ENCODE measurements at regions not wholly inside any gene's neighbourhood (a gene's known extent, or its start where the extent isn't known, plus 50 kb on each side); places are given as distances from the start of the nearest gene placed in this dataset.
A peak's percentile ranks its signal among the peaks of the same experiment; 100 is the strongest.
"Not testable (repeated sequence)": the region's sequence is repeated elsewhere in the genome, so short reads cannot be mapped to it uniquely, and the experiment has no call there.

DNA sequence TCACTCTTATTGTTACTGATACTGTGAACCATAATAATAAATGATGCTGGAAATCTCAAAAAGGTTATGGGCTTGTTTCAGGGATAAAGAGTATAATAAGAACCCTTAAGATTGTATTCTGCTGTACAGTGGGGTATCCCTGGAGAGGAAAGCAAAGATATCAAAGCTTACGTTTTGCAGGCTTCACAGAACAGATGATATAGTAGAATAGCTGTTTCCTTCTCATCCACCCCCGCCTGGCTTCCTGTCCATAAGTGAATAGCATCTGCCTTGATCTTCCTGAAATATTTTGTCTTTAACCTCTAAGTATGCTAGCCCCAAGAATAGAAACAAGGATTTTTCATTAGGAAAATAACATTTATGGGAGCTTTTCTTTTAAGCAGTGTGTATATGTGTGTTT lies 345.3 kb downstream of the SRGAP2C start:
- not testable (repeated sequence) for DNase-seq; H3K4me3 Mint-ChIP-seq; ATAC-seq (replicated peaks); H3K36me3 Mint-ChIP-seq; H3K27ac Mint-ChIP-seq; H3K9me3 Mint-ChIP-seq; H3K27me3 Mint-ChIP-seq
- peaks cover 2 to 11% of the 10 kb centered on the region in 2 donors for H3K4me1 Mint-ChIP-seq

DNA sequence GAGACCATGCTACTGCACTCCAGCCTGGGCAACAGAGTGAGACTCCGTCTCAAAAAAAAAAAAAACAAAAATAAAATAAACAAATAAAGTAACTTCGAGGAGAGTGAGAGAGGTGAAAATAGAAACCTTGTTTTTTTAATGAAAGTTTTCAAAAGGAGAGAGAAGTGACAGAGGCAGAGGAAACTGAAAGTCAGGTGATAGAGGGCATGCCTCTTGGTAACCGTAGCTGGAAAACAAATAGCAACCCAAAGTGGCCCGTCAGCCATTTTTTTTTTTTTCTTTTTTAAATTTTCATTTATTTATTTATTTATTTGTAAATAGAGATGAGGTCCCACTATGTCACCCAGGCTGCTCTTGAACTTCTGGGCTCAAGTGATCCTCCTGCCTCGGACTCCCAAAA lies 347.0 kb downstream of the SRGAP2C start:
- DNase-seq; H3K4me3 Mint-ChIP-seq; H3K36me3 Mint-ChIP-seq; ATAC-seq (replicated peaks); H3K27me3 Mint-ChIP-seq; H3K27ac Mint-ChIP-seq; H3K9me3 Mint-ChIP-seq: not testable (repeated sequence)
- H3K4me1 Mint-ChIP-seq, result peaks cover 2 to 11% of the 10 kb centered on the region in 2 donors

DNA sequence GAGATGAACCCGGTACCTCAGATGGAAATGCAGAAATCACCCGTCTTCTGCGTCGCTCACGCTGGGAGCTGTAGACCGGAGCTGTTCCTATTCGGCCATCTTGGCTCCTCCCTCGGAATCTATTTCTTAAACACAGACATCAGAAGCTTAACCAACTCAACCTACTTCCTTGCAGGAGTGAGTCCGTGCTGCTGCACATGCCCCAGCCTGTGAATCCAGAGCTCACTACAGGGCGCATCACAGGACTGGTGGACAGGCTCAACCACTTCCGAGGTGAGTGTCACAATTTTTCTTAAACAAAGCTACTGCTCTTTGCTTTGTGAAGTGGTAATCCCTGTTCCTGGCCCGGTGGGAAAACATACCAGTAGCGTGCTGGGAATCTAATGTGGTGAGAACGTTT lies 353.4 kb downstream of the SRGAP2C start:
- DNase-seq; H3K4me1 Mint-ChIP-seq; H3K4me3 Mint-ChIP-seq; H3K27ac Mint-ChIP-seq; H3K9me3 Mint-ChIP-seq; ATAC-seq (replicated peaks); H3K36me3 Mint-ChIP-seq; H3K27me3 Mint-ChIP-seq: not testable (repeated sequence)

DNA sequence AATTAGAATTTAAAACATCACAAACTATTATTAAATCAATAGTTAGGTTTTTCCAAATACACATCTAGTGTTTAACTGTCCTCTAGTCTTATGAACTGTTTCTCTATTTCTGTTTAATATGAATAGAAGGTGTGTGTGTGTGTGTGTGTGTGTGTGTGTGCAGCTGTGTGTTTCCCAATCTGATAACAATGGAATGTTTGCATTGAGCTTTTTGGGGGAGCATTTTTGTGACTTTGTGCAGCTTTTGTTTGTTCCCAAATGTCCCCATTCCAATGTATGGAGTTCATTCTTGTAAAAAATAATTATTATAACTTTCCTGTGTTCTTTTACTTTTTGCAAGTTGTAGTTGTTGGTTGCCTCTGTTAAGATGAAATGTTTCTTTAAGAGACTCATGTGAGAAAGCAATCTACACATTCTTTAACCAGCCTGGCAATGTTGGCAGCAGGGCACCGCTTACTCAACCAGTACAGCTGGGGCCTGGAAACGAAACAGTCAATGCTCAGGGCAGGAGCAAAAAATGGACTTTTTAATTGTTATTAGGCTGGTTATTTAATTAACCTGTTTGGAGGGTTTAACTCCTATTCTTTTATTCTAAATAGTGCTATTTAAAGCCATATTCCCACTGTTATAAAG lies 354.3 kb downstream of the SRGAP2C start:
- no peaks in the 10 kb centered on the region for H3K27me3 Mint-ChIP-seq
- no peak for DNase-seq
- H3K4me3 Mint-ChIP-seq, result no peak overlapping the region
- no peak for ATAC-seq (replicated peaks)
- no peaks in the 10 kb centered on the region for H3K36me3 Mint-ChIP-seq
- no peaks in the 10 kb centered on the region for H3K4me1 Mint-ChIP-seq
- H3K27ac Mint-ChIP-seq, result no peak overlapping the region
- no peaks in the 10 kb centered on the region for H3K9me3 Mint-ChIP-seq

DNA sequence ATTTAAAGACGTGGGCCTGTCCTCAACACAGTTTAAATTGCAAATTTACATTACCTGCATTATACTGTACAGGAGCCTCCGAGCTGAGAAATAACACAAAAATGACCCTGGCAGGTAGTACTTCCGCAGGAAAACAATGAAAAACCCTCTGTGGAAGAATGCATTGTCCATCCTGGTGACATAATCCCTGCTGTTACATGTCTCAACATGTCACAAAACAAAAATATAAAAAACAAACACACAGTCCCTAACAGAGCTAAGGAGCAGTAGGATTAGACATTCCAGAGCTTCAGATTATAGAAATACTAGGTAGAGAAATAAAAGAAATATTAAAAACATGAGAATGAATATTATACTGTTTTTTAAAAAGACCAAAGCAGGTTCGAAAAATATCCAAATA lies 359.2 kb downstream of the SRGAP2C start:
- H3K36me3 Mint-ChIP-seq, H3K4me3 Mint-ChIP-seq: not testable (repeated sequence)

DNA sequence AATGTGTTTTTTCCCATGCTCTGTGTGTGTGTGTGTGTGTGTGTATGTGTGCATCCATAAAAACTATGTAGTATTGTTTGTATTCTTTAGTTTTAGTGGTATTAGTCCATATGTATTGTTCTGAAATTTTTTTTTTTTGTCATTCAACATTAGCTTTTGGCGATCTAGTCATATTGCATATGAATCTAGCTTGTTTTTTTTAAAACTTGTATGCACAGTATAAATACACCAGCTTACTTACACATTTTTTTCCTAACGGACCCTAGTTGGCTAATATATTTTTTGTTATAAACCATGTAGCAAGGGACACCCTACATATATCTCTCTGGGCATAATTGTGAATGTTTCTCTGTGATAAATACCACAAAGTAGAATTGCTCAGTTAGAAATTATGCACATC lies 359.7 kb downstream of the SRGAP2C start:
- H3K36me3 Mint-ChIP-seq, result peaks cover 0 to 3% of the 10 kb centered on the region in 2 donors
- DNase-seq, result no peak
- no peak overlapping the region for H3K4me3 Mint-ChIP-seq
- H3K4me1 Mint-ChIP-seq, result peaks cover 1 to 5% of the 10 kb centered on the region in 2 donors
- H3K27me3 Mint-ChIP-seq, result no peaks in the 10 kb centered on the region
- no peak for ATAC-seq (replicated peaks)
- H3K9me3 Mint-ChIP-seq, result peaks cover 2 to 4% of the 10 kb centered on the region in 2 donors
- H3K27ac Mint-ChIP-seq, result no peak overlapping the region

More for the DNA sequence above, 359.2 kb downstream of the SRGAP2C start:
- not testable (repeated sequence) for H3K27me3 Mint-ChIP-seq; ATAC-seq (replicated peaks); H3K4me1 Mint-ChIP-seq; H3K9me3 Mint-ChIP-seq; DNase-seq; H3K27ac Mint-ChIP-seq

DNA sequence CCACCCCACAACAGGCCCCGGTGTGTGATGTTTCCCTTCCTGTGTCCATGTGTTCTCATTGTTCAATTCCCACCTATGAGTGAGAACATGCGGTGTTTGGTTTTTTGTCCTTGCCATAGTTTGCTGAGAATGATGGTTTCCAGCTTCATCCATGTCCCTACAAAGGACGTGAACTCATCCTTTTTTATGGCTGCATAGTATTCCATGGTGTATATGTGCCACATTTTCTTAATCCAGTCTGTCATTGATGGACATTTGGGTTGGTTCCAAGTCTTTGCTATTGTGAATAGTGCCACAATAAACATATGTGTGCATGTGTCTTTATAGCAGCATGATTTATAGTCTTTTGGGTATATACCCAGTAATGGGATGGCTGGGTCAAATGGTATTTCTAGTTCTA lies 361.1 kb downstream of the SRGAP2C start:
- H3K36me3 Mint-ChIP-seq; H3K4me3 Mint-ChIP-seq; DNase-seq; ATAC-seq (replicated peaks); H3K27me3 Mint-ChIP-seq; H3K27ac Mint-ChIP-seq; H3K9me3 Mint-ChIP-seq; H3K4me1 Mint-ChIP-seq: not testable (repeated sequence)

DNA sequence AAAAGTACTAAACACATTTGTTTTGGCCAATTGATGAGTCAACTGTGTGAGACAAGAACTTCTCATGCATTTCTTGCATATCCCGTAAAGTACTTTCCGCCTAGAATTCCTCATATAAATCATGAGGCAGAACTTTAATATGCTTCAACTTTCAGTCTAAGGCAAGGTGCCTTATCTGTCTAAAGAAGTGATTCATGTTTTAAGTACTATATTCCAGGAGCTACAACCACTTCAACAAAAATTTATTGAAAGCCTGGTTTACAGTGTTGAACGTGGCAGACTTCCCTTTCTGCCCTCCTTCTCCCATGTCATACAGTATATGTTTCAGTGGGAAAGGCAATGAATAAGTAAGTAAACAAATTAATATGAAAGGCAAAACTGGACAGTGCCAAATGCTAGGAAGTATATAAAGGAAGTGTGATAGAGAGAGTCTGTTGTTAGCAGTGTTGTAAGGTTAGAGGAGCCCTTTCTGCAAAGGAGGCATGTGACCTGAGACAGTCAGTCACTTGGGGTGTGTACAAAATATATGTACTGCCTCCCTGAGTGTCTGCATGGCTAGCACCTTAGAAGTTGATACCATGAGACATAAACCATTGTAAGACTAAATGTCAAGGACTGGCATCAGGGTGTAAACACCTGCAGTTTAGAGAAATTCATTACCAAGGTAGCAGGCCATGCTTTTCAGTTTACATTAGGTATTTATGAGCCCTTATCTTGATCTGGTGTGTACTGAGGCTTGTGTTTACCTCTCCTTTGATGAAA lies 362.2 kb downstream of the SRGAP2C start:
- ATAC-seq (replicated peaks) (no peak), DNase-seq (no peak)
- H3K9me3 Mint-ChIP-seq, result peaks cover 2 to 4% of the 10 kb centered on the region in 2 donors
- H3K27me3 Mint-ChIP-seq, result no peaks in the 10 kb centered on the region
- no peak overlapping the region for H3K27ac Mint-ChIP-seq
- no peak overlapping the region for H3K4me3 Mint-ChIP-seq
- peaks cover 3 to 10% of the 10 kb centered on the region in 2 donors for H3K4me1 Mint-ChIP-seq
- H3K36me3 Mint-ChIP-seq, result peaks cover 0 to 3% of the 10 kb centered on the region in 2 donors

DNA sequence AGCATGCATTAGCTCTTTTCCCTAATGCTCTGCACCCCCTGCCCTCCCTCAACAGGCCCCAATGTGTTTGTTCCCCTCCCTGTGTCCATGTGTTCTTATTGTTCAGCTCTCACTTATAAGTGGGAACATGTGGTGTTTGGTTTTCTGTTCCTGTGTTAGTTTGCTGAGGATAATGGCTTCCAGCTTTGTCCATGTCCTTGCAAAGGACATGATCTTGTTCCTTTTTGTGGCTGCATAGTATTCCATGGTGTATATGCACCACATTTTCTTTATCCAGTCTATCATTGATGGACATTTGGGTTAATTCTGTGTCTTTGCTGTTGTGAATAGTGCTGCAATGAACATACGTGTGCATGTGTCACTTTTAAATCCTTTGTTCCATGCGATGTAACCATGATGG lies 363.0 kb downstream of the SRGAP2C start:
- H3K27me3 Mint-ChIP-seq; H3K4me3 Mint-ChIP-seq; H3K27ac Mint-ChIP-seq; DNase-seq; H3K36me3 Mint-ChIP-seq; H3K9me3 Mint-ChIP-seq; ATAC-seq (replicated peaks): not testable (repeated sequence)
- peaks cover 7 to 17% of the 10 kb centered on the region in 2 donors for H3K4me1 Mint-ChIP-seq

DNA sequence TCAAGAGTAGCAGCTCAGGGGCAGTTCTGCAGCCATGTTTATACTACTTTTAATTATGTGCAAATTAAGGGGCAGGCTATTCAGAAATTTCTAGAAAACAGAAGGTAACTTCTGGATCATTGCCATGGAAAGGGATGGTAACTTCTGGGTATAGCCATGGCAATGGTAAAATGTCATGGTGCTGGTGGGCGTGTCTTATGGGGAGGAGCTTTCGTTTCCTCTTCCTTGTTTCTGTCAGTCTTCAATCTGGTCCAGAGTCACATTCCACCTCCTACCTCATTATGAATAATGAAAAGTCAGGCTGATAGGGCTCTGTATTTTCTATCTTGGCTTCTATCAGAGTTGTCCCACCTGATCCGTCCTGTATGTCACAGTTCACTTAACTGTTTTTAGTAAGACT lies 366.0 kb downstream of the SRGAP2C start:
- H3K27ac Mint-ChIP-seq, result not testable (repeated sequence)

DNA sequence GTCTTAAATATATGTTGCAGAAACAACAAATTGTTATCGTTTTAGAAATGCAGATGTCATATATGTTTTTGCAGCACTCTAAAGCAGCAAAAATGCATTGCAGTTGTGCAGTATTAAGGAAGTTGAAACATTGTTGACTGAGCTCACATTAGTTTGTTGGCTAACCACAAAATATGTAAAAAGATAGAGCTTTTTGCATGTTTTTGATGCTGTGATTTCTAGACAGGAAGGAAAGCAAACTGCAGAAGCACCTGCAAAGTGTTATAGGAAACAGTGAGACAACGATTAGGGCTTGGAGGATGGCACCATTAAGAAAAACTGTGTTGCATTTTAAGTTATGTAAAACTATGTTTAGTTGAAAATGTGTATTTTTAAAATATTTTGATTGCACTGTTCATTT lies 366.7 kb downstream of the SRGAP2C start:
- peak; percentile 58 to 61 for ATAC-seq (replicated peaks)
- H3K4me3 Mint-ChIP-seq, H3K27me3 Mint-ChIP-seq, DNase-seq, H3K36me3 Mint-ChIP-seq, H3K27ac Mint-ChIP-seq, H3K9me3 Mint-ChIP-seq: not testable (repeated sequence)
- peaks cover 6 to 14% of the 10 kb centered on the region in 2 donors for H3K4me1 Mint-ChIP-seq

More for the DNA sequence above, 366.0 kb downstream of the SRGAP2C start:
- not testable (repeated sequence) for H3K9me3 Mint-ChIP-seq; H3K36me3 Mint-ChIP-seq; ATAC-seq (replicated peaks); DNase-seq; H3K27me3 Mint-ChIP-seq; H3K4me3 Mint-ChIP-seq
- peaks cover 6 to 14% of the 10 kb centered on the region in 2 donors for H3K4me1 Mint-ChIP-seq

DNA sequence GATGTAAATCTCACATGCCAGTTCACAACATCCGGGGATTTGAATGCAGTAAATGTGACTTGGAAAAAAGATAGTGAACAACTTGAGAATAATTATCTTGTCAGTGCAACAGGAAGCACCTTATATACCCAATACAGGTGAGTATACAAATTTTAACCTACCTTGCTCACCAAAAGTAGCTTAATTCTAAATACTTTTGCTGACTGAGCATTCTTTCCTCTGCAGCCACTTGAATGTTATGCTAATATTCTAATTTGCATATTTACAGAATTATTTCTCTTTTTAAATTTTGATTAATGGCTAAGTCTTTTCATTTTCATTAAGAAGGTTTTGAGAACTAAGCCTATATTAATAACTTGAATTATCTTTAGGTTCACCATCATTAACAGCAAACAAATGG lies 371.8 kb downstream of the SRGAP2C start:
- not testable (repeated sequence) for ATAC-seq (replicated peaks)

DNA sequence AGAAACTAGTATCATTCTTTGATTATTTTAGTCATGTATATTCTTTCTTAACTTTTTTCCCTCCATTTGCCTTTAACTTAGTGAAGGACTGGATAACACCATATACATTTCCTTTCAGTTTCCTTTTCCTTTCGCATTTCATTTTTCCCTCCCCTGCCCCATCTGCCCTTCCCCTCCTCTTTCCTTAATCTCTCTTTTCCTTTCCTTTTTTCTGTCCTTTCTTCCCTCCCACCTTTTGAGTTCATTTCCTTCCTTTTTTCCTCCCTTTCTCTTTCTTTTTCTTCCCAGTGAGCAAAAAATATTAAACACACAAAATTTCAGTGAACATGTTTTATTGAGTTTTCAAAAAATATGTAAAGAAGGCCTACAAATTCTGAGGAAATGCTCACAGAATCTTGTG lies 373.3 kb downstream of the SRGAP2C start:
- not testable (repeated sequence) for H3K27ac Mint-ChIP-seq; H3K4me1 Mint-ChIP-seq; H3K9me3 Mint-ChIP-seq; ATAC-seq (replicated peaks); H3K36me3 Mint-ChIP-seq; H3K4me3 Mint-ChIP-seq; H3K27me3 Mint-ChIP-seq; DNase-seq

More for the DNA sequence above, 371.8 kb downstream of the SRGAP2C start:
- not testable (repeated sequence) for H3K4me3 Mint-ChIP-seq, H3K36me3 Mint-ChIP-seq, H3K27ac Mint-ChIP-seq, H3K27me3 Mint-ChIP-seq, H3K9me3 Mint-ChIP-seq, DNase-seq
- peaks cover 7 to 17% of the 10 kb centered on the region in 2 donors for H3K4me1 Mint-ChIP-seq

DNA sequence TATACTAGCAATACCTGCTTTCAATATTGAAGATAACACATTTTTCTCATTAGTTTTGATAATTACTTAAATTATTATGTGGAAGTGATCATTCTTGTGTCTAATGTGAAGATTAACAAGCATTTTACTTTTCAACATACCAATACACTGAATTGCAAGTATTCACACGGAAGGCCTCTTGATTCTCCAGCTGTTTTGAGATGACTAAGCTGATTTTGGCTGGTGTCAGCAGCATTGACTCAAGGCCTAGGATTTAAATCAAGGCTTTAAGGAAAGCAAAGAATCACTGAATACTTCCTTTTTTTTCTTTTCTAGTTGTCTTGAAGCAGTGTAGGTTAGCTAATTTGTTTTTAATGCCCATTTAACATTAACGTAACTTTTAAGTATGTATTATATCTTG lies 373.7 kb downstream of the SRGAP2C start:
- H3K9me3 Mint-ChIP-seq, result no peaks in the 10 kb centered on the region
- H3K36me3 Mint-ChIP-seq, result peaks cover 0 to 2% of the 10 kb centered on the region in 2 donors
- no peak overlapping the region for H3K27ac Mint-ChIP-seq
- ATAC-seq (replicated peaks), result no peak
- H3K4me3 Mint-ChIP-seq, result no peak overlapping the region
- no peaks in the 10 kb centered on the region for H3K27me3 Mint-ChIP-seq
- no peak for DNase-seq
- peaks cover 3 to 6% of the 10 kb centered on the region in 2 donors for H3K4me1 Mint-ChIP-seq

DNA sequence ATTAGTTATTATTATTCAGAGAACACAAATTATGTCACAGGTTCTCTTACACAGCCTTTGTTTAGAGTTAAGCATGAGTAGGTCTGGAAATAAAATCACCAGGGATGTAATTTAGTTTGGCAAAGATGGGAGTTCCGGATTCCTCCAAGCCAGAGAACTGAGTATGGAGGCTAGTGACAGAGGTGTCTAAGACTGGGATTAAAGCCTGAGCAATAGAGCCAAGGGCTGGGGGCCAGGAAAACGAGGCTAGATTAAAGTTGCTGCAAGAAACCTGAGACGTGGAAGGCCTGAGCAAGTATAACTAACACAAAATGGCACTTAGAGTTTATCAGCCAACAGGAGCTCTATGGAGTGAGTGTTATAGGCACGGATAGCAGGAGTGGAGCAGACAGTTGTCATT lies 381.6 kb downstream of the SRGAP2C start:
- H3K36me3 Mint-ChIP-seq, result peaks cover 0 to 3% of the 10 kb centered on the region in 2 donors
- no peak overlapping the region for H3K27ac Mint-ChIP-seq
- no peaks in the 10 kb centered on the region for H3K27me3 Mint-ChIP-seq
- H3K4me3 Mint-ChIP-seq, result no peak overlapping the region
- DNase-seq (no peak), ATAC-seq (replicated peaks) (no peak)
- H3K9me3 Mint-ChIP-seq, result no peaks in the 10 kb centered on the region
- H3K4me1 Mint-ChIP-seq, result no peaks in the 10 kb centered on the region
